Stimulated activated CD4-positive, alpha-beta T cell treated with anti-CD3 and anti-CD28 coated beads, Interleukin-1b, Interleukin-23, amount 100 ng/mL, for 4 hours (primary cell): ENCODE measurements at regions not wholly inside any gene's neighbourhood (a gene's known extent, or its start where the extent isn't known, plus 50 kb on each side); places are given as distances from the start of the nearest gene placed in this dataset.
"Not testable (repeated sequence)": the region's sequence is repeated elsewhere in the genome, so short reads cannot be mapped to it uniquely, and the experiment has no call there.

Source experiments
- DNase-seq, 2 donors: peaks; one replicate each; pipeline ENCODE4 v3.0.0-alpha.2; 2020; ENCODE audit warnings: low read depth in 2 of 2

GRCh38 chr12:127983213-127983791 lies 283.7 kb upstream of the TMEM132C start:
- not testable (repeated sequence) for DNase-seq

- no peak for DNase-seq
These were observed 282.4 kb upstream of the TMEM132C start for GRCh38 chr12:127984386-127985055.

GRCh38 chr12:127987199-127987901 lies 279.6 kb upstream of the TMEM132C start:
- DNase-seq, result no peak

GRCh38 chr12:127991485-127991884 lies 275.5 kb upstream of the TMEM132C start:
- no peak for DNase-seq

GRCh38 chr12:127998988-127999387 lies 268.0 kb upstream of the TMEM132C start:
- DNase-seq, result no peak

- no peak for DNase-seq
These were observed 262.5 kb upstream of the TMEM132C start for GRCh38 chr12:128004383-128004938.

- no peak for DNase-seq
These were observed 259.7 kb upstream of the TMEM132C start for GRCh38 chr12:128007250-128007649.

- DNase-seq, result no peak
These were observed 258.6 kb upstream of the TMEM132C start for GRCh38 chr12:128008341-128008740.

GRCh38 chr12:128009108-128009507 lies 257.9 kb upstream of the TMEM132C start:
- no peak for DNase-seq

- no peak for DNase-seq
These were observed 254.9 kb upstream of the TMEM132C start for GRCh38 chr12:128012110-128012509.

- DNase-seq, result no peak
These were observed 251.7 kb upstream of the TMEM132C start for GRCh38 chr12:128015276-128015675.

GRCh38 chr12:128018067-128018466 lies 248.9 kb upstream of the TMEM132C start:
- DNase-seq, result no peak

GRCh38 chr12:128019996-128020544 lies 246.9 kb upstream of the TMEM132C start:
- DNase-seq, result no peak

GRCh38 chr12:128021561-128021960 lies 245.4 kb upstream of the TMEM132C start:
- DNase-seq, result no peak

GRCh38 chr12:128025589-128026245 lies 241.3 kb upstream of the TMEM132C start:
- DNase-seq, result no peak

- DNase-seq, result no peak
These were observed 240.0 kb upstream of the TMEM132C start for GRCh38 chr12:128026696-128027574.

- DNase-seq, result no peak
These were observed 233.5 kb upstream of the TMEM132C start for GRCh38 chr12:128033473-128033872.

GRCh38 chr12:128040971-128041370 lies 226.0 kb upstream of the TMEM132C start:
- DNase-seq, result no peak

- not testable (repeated sequence) for DNase-seq
These were observed 224.7 kb upstream of the TMEM132C start for GRCh38 chr12:128042283-128042682.

GRCh38 chr12:128042825-128043224 lies 224.1 kb upstream of the TMEM132C start:
- no peak for DNase-seq

- DNase-seq, result no peak
These were observed 223.7 kb upstream of the TMEM132C start for GRCh38 chr12:128043317-128043716.
